Heart left ventricle (tissue), 13 donors: ENCODE measurements at regions not wholly inside any gene's neighbourhood (a gene's known extent, or its start where the extent isn't known, plus 50 kb on each side); places are given as distances from the start of the nearest gene placed in this dataset.

Experiments
- CTCF ChIP-seq, 12 donors: fragments of 200-600 bp; sonication (generic) in 4 of 12; IDR thresholded peaks; one replicate each; pipeline versions ENCODE4 v1.5.0 to v1.8.0; 2018 to 2022; ENCODE audit warnings: antibody characterized with exemption in 12 of 12, mild to moderate bottlenecking in 5 of 12
- POLR2A ChIP-seq, 2 donors: fragments of 450-650 bp; IDR thresholded peaks; one replicate each; pipeline ENCODE4 v1.6.1; 2017; ENCODE audit warnings: antibody characterized with exemption in 2 of 2, mild to moderate bottlenecking in 2 of 2, moderate library complexity in 2 of 2
- donor health status: ischemic (EF 13 %, LVEDD 7.1; RV severe dilation, severe dysfunction).
- donor health status: DM: no; HTN: yes; CAD: no.
- donor health status: DM: no; HTN: no; CAD: no.
- donor health status: ischemic (EF 25% LVEDD 6.9; RV normal size, moderate dysfunction).
- donor health status: ischemic (EF 25% LVEDD 5.7; RV mildly dilated, moderate dysfunction).
- donor health status: ischemic (EF 35%, LVEDD 5.7; RV mildly dilated, moderate dysfunction).
- donor health status: nonischemic (EF 11% LVEDD 7.7; RV severe dilation, severe dysfunction).
- donor health status: DM: yes; HTN: yes; CAD: no.
- donor health status: PGD.
- donor health status: ischemic (EF 29% LVEDD 5.4; RV normal size, mild dysfunction).
- donor health status: nonischemic (EF 23%, LVEDD 6.1; RV moderate dilation, normal function).

- TF ChIP-seq POLR2A (IDR thresholded peaks at IDR 0.05), result no peak
- TF ChIP-seq CTCF (IDR thresholded peaks at IDR 0.05), result no peak
These were observed 205.1 kb downstream of the SOX11 start for GRCh38 chr2:5897249-5897648.
